ENCODE measurements at regions not wholly inside any gene's neighbourhood (a gene's known extent, or its start where the extent isn't known, plus 50 kb on each side); places are given as distances from the start of the nearest gene placed in this dataset.

GRCh38 chr6:21733311-21733710 is 139.8 kb downstream of the SOX4 start:
- no peak for TF ChIP-seq NPAS2 (CRISPR knock-in tag; IDR thresholded peaks at IDR 0.05; ENCODE audit: borderline replicate concordance)
- TF ChIP-seq, protein P1, sequence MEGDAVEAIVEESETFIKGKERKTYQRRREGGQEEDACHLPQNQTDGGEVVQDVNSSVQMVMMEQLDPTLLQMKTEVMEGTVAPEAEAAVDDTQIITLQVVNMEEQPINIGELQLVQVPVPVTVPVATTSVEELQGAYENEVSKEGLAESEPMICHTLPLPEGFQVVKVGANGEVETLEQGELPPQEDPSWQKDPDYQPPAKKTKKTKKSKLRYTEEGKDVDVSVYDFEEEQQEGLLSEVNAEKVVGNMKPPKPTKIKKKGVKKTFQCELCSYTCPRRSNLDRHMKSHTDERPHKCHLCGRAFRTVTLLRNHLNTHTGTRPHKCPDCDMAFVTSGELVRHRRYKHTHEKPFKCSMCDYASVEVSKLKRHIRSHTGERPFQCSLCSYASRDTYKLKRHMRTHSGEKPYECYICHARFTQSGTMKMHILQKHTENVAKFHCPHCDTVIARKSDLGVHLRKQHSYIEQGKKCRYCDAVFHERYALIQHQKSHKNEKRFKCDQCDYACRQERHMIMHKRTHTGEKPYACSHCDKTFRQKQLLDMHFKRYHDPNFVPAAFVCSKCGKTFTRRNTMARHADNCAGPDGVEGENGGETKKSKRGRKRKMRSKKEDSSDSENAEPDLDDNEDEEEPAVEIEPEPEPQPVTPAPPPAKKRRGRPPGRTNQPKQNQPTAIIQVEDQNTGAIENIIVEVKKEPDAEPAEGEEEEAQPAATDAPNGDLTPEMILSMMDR (IDR thresholded peaks at IDR 0.05): no peak
- TF ChIP-seq CHD4 (IDR thresholded peaks at IDR 0.05; ENCODE audit: borderline replicate concordance): no peak
- TF ChIP-seq JUNB (IDR thresholded peaks at IDR 0.05): no peak
- TF ChIP-seq CHD2 (IDR thresholded peaks at IDR 0.05; ENCODE audit: low read length, partially characterized antibody): no peak
- no peak for TF ChIP-seq POLR2A (IDR thresholded peaks at IDR 0.05; ENCODE audit: low read length)
- TF ChIP-seq, protein P2, sequence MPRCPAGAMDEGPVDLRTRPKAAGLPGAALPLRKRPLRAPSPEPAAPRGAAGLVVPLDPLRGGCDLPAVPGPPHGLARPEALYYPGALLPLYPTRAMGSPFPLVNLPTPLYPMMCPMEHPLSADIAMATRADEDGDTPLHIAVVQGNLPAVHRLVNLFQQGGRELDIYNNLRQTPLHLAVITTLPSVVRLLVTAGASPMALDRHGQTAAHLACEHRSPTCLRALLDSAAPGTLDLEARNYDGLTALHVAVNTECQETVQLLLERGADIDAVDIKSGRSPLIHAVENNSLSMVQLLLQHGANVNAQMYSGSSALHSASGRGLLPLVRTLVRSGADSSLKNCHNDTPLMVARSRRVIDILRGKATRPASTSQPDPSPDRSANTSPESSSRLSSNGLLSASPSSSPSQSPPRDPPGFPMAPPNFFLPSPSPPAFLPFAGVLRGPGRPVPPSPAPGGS (IDR thresholded peaks at IDR 0.05): no peak
- TF ChIP-seq KDM5A (IDR thresholded peaks at IDR 0.05): no peak
- TF ChIP-seq, protein P3, sequence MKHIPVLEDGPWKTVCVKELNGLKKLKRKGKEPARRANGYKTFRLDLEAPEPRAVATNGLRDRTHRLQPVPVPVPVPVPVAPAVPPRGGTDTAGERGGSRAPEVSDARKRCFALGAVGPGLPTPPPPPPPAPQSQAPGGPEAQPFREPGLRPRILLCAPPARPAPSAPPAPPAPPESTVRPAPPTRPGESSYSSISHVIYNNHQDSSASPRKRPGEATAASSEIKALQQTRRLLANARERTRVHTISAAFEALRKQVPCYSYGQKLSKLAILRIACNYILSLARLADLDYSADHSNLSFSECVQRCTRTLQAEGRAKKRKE (CRISPR knock-in tag; IDR thresholded peaks at IDR 0.05; ENCODE audit: low read depth): no peak
- TF ChIP-seq HMGXB4 (CRISPR knock-in tag; IDR thresholded peaks at IDR 0.05; ENCODE audit: borderline replicate concordance): no peak
- no peak for TF ChIP-seq ESRRA (IDR thresholded peaks at IDR 0.05; ENCODE audit: borderline replicate concordance, low read length)
- TF ChIP-seq PHF8 (IDR thresholded peaks at IDR 0.05; ENCODE audit: borderline replicate concordance, low read depth): no peak
- no peak for TF ChIP-seq HDAC2 (IDR thresholded peaks at IDR 0.05)
- no peak for TF ChIP-seq KDM1A (IDR thresholded peaks at IDR 0.05; ENCODE audit: low read depth)

Measured in A549 (cell line).